ENCODE measurements at regions not wholly inside any gene's neighbourhood (a gene's known extent, or its start where the extent isn't known, plus 50 kb on each side); places are given as distances from the start of the nearest gene placed in this dataset.

GRCh38 chr6:101118136-101118396 is 236.9 kb upstream of the ASCC3 start:
- no peaks in the 10 kb centered on the region for H3K36me3 Mint-ChIP-seq
- H3K4me1 Mint-ChIP-seq = peaks cover 16% of the 10 kb centered on the region
- no peak overlapping the region for H3K27ac Mint-ChIP-seq
- H3K4me3 Mint-ChIP-seq = no peak overlapping the region
- H3K27me3 Mint-ChIP-seq (ENCODE audit: low read depth) = peaks cover 5% of the 10 kb centered on the region
- no peak for TF ChIP-seq CTCF (IDR thresholded peaks at IDR 0.05; ENCODE audit: unreplicated experiment)
- no peak for DNase-seq (ENCODE audit: low spot score in 2 of 2, unreplicated experiment in 2 of 2)
- no peaks in the 10 kb centered on the region for H3K9me3 Mint-ChIP-seq

GRCh38 chr6:101120747-101121146 is 239.6 kb upstream of the ASCC3 start:
- peaks cover 16% of the 10 kb centered on the region for H3K4me1 Mint-ChIP-seq
- no peak overlapping the region for H3K27ac Mint-ChIP-seq
- H3K36me3 Mint-ChIP-seq = no peaks in the 10 kb centered on the region
- no peaks in the 10 kb centered on the region for H3K9me3 Mint-ChIP-seq
- H3K4me3 Mint-ChIP-seq = no peak overlapping the region
- no peak for DNase-seq (ENCODE audit: low spot score in 2 of 2, unreplicated experiment in 2 of 2)
- peaks cover 7% of the 10 kb centered on the region for H3K27me3 Mint-ChIP-seq (ENCODE audit: low read depth)
- no peak for TF ChIP-seq CTCF (IDR thresholded peaks at IDR 0.05; ENCODE audit: unreplicated experiment)

GRCh38 chr6:101125380-101125971 is 244.3 kb upstream of the ASCC3 start:
- no peak for TF ChIP-seq CTCF (IDR thresholded peaks at IDR 0.05; ENCODE audit: unreplicated experiment)
- no peaks in the 10 kb centered on the region for H3K36me3 Mint-ChIP-seq
- no peak for DNase-seq (ENCODE audit: low spot score in 2 of 2, unreplicated experiment in 2 of 2)
- H3K27ac Mint-ChIP-seq = no peak overlapping the region
- H3K9me3 Mint-ChIP-seq = no peaks in the 10 kb centered on the region
- H3K4me1 Mint-ChIP-seq = no peaks in the 10 kb centered on the region
- no peak overlapping the region for H3K4me3 Mint-ChIP-seq
- H3K27me3 Mint-ChIP-seq (ENCODE audit: low read depth) = peaks cover 7% of the 10 kb centered on the region

GRCh38 chr6:101126501-101126900 is 245.4 kb upstream of the ASCC3 start:
- DNase-seq (ENCODE audit: low spot score in 2 of 2, unreplicated experiment in 2 of 2) = no peak
- Mint-ChIP-seq H3K9me3 (no peaks in the 10 kb centered on the region), H3K4me3 (no peak overlapping the region), H3K27ac (no peak overlapping the region), H3K4me1 (no peaks in the 10 kb centered on the region), H3K36me3 (no peaks in the 10 kb centered on the region), H3K27me3 (ENCODE audit: low read depth) (peaks cover 7% of the 10 kb centered on the region)
- TF ChIP-seq CTCF (IDR thresholded peaks at IDR 0.05; ENCODE audit: unreplicated experiment) = no peak

GRCh38 chr6:101129851-101130250 is 248.7 kb upstream of the ASCC3 start:
- no peaks in the 10 kb centered on the region for H3K4me1 Mint-ChIP-seq
- no peak overlapping the region for H3K4me3 Mint-ChIP-seq
- peaks cover 4% of the 10 kb centered on the region for H3K27me3 Mint-ChIP-seq (ENCODE audit: low read depth)
- H3K27ac Mint-ChIP-seq = no peak overlapping the region
- H3K36me3 Mint-ChIP-seq = no peaks in the 10 kb centered on the region
- H3K9me3 Mint-ChIP-seq = no peaks in the 10 kb centered on the region
- DNase-seq (ENCODE audit: low spot score in 2 of 2, unreplicated experiment in 2 of 2) = no peak
- no peak for TF ChIP-seq CTCF (IDR thresholded peaks at IDR 0.05; ENCODE audit: unreplicated experiment)

- TF ChIP-seq CTCF (IDR thresholded peaks at IDR 0.05; ENCODE audit: unreplicated experiment) = no peak
- H3K36me3 Mint-ChIP-seq = no peaks in the 10 kb centered on the region
- no peak overlapping the region for H3K4me3 Mint-ChIP-seq
- no peak for DNase-seq (ENCODE audit: low spot score in 2 of 2, unreplicated experiment in 2 of 2)
- H3K27me3 Mint-ChIP-seq (ENCODE audit: low read depth) = no peaks in the 10 kb centered on the region
- H3K4me1 Mint-ChIP-seq = no peaks in the 10 kb centered on the region
- H3K27ac Mint-ChIP-seq = no peak overlapping the region
- H3K9me3 Mint-ChIP-seq = no peaks in the 10 kb centered on the region
These were observed 247.1 kb upstream of the GRIK2 start for GRCh38 chr6:101146389-101146788.
